HFF-Myc (cell line): ENCODE measurements at regions not wholly inside any gene's neighbourhood (a gene's known extent, or its start where the extent isn't known, plus 50 kb on each side); places are given as distances from the start of the nearest gene placed in this dataset.

Experiments used
- DNase-seq: peaks from one replicate; pipeline ENCODE4 v3.0.0-alpha.2; 2011; ENCODE audit warnings: low read depth; ENCODE audit errors: extremely low read depth
- H3K4me3 ChIP-seq: replicated peaks from 2 replicates; pipeline ENCODE4 v1.5.1; 2011; ENCODE audit warnings: low read depth, mild to moderate bottlenecking, control low read depth, low read length
- CTCF ChIP-seq: IDR thresholded peaks from 2 replicates; pipeline ENCODE4 v1.5.1; 2012; ENCODE audit warnings: mild to moderate bottlenecking, low read depth, low read length, control low read depth; ENCODE audit errors: missing control alignments

- no peak for TF ChIP-seq CTCF
- H3K4me3 ChIP-seq = no peak overlapping the region
- no peak for DNase-seq
Measured at GRCh38 chr3:8223766-8224165, 277.9 kb upstream of the LMCD1 start.

- no peak for TF ChIP-seq CTCF
- H3K4me3 ChIP-seq = no peak overlapping the region
- DNase-seq = no peak
Measured at GRCh38 chr3:8224941-8225340, 276.7 kb upstream of the LMCD1 start.

DNA sequence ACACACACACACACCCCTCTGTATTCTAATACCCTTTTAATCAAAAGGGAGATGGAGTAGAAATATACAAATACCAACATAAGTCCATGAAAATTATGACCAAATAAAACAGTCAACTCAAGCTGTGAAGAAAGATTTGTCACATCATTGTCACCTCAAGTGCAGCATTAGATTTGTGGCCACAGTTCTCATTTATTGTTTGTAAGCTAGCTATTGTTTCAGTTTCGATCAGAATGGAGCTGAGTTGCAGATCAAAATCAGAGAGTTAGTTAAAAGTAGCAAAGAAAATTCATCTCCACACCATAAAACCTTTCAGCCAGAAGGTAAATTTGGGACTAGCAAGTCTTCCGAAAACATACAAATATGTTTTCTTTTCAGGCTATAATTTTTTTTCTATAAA, 267.7 kb upstream of the LMCD1 start:
- TF ChIP-seq CTCF = no peak
- no peak overlapping the region for H3K4me3 ChIP-seq
- no peak for DNase-seq

DNA sequence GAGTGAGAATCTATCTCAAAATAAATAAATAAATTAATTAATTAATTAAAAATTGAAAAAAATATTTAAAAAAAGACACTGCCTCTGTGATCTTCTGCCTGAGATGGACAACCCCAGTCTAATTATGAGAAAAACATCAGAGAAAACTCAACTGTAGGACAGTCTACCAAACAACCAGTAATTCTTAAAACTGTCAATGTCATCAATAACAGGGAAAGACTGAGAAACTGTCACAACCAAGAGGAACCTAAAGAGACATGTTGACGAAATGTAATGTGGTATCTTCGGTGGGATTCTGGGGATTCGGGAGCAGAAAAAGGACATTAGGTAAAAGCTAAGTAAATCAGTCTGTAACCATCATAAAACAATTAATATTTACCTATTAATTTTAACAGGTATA, 265.4 kb upstream of the LMCD1 start:
- TF ChIP-seq CTCF = no peak
- no peak overlapping the region for H3K4me3 ChIP-seq
- no peak for DNase-seq

DNA sequence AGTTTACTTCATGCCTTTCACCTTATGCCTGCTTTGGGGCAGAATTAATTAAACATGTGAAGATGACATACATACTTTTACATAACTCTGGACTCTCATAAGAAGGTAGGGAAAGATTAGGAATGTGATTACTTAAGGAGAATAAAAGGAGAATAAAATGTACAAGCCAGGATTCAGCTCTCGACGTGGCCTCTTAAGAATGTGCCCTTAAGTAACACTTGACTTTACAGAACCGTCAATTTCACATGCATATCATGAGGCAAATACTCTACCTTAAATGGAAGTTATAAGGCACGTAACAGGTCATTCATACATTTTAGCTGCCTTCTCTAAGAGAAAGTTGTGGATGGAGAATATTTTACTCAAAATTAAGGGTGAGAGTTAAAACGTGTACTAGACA, 263.7 kb upstream of the LMCD1 start:
- DNase-seq = no peak
- TF ChIP-seq CTCF = no peak
- no peak overlapping the region for H3K4me3 ChIP-seq

DNA sequence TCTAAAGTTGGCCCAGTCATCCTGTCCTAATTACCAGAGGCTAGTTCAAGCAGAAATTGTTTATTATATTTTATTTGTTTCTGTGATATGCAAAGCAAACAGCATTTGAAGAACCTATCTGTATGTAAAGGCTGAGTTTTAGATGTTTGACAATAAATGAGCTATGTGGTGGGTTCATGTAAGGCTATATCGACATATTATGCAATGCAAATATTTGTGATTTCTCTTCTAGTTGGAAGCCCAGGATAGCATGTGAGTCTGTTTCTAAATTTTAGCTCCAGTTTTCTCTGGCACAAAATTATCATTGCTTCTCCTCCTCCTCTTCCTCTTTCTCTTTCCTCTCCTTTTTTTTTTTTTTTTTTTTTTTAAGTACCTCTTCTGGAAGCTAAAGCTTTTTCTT, 263.2 kb upstream of the LMCD1 start:
- TF ChIP-seq CTCF = no peak
- DNase-seq = no peak

GRCh38 chr3:8239095-8239494, 262.5 kb upstream of the LMCD1 start:
- no peak for DNase-seq
- no peak overlapping the region for H3K4me3 ChIP-seq
- no peak for TF ChIP-seq CTCF

More for the DNA sequence above, 263.2 kb upstream of the LMCD1 start:
- H3K4me3 ChIP-seq = no peak overlapping the region
